ENCODE measurements at regions not wholly inside any gene's neighbourhood (a gene's known extent, or its start where the extent isn't known, plus 50 kb on each side); places are given as distances from the start of the nearest gene placed in this dataset.

DNA sequence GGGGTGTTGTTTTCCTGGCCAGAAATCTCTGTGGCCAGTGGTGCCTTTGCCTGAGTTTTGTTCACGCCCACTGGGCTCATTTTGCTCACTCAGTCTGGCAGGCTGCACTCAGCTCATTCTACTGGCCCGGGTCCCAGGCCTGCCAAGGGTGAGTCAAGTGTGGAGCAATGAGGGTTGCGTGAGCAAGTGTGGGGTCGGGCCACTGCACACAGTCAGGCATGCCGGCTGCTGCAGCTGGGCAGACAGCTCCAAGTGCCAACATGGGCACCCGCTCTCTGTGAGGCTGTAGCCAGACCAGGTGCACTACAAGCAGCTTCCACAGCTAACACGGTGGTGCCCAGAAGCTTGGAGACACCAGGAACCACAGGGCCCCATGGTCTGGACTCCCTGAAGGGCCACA, 801.1 kb upstream of the RAB6C start:
- H3K4me1 ChIP-seq = peaks cover 3 to 10% of the 10 kb centered on the region in 2 donors
- no peaks in the 10 kb centered on the region for H3K27me3 ChIP-seq
- 16 to 26% methylated on average over 2 to 7 of the region's 7 CpGs for WGBS, 2 donors

DNA sequence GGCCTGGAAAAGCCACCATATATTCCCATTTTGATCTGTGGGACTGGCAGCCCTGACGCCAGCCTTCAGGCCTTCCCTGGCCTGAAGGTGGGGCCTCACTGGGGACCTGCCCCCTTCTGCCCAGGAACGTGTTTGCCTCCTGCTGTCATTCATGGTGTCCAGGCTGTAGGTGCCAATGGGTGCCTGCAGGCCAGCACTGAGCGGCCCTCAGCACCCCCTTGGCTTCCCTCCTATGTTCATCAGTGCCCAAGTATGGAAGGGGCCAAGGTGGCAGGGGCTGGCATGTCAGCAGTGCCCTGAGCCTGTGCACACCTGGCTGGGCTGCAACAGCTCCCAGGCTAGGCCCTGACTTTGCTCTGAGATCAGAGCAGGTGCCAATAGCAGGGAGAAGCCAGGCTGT, 800.3 kb upstream of the RAB6C start:
- intact Hi-C loops (cut with DNase I) = no loop called here
- Histone ChIP-seq H3K27me3 (no peaks in the 10 kb centered on the region), H3K36me3 (no peaks in the 10 kb centered on the region), H3K9me3 (no peaks in the 10 kb centered on the region), H3K27ac (no peak overlapping the region), H3K4me3 (replicated peaks in 1 of 3) (no peak overlapping the region), H3K4me1 (peaks cover 3 to 10% of the 10 kb centered on the region in 2 donors)
- WGBS, 2 donors = 80 to 100% methylated on average over 1 to 2 of the region's 3 CpGs
- DNase-seq = no peak
- no peak for TF ChIP-seq POLR2A (IDR thresholded peaks at IDR 0.05)
- TF ChIP-seq, protein P1, sequence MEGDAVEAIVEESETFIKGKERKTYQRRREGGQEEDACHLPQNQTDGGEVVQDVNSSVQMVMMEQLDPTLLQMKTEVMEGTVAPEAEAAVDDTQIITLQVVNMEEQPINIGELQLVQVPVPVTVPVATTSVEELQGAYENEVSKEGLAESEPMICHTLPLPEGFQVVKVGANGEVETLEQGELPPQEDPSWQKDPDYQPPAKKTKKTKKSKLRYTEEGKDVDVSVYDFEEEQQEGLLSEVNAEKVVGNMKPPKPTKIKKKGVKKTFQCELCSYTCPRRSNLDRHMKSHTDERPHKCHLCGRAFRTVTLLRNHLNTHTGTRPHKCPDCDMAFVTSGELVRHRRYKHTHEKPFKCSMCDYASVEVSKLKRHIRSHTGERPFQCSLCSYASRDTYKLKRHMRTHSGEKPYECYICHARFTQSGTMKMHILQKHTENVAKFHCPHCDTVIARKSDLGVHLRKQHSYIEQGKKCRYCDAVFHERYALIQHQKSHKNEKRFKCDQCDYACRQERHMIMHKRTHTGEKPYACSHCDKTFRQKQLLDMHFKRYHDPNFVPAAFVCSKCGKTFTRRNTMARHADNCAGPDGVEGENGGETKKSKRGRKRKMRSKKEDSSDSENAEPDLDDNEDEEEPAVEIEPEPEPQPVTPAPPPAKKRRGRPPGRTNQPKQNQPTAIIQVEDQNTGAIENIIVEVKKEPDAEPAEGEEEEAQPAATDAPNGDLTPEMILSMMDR (IDR thresholded peaks at IDR 0.05) = no peak

More for the DNA sequence above, 801.1 kb upstream of the RAB6C start:
- no peaks in the 10 kb centered on the region for H3K36me3 ChIP-seq
- intact Hi-C loops (cut with DNase I) = no loop called here
- no peak overlapping the region for H3K4me3 ChIP-seq (replicated peaks in 1 of 3)
- H3K9me3 ChIP-seq = no peaks in the 10 kb centered on the region
- DNase-seq = peak; percentile 96
- H3K27ac ChIP-seq = peak overlapping the region in 1 of 3 donors; percentile 57
- TF ChIP-seq POLR2A (IDR thresholded peaks at IDR 0.05) = no peak
- TF ChIP-seq, protein P1 (IDR thresholded peaks at IDR 0.05) = no peak

DNA sequence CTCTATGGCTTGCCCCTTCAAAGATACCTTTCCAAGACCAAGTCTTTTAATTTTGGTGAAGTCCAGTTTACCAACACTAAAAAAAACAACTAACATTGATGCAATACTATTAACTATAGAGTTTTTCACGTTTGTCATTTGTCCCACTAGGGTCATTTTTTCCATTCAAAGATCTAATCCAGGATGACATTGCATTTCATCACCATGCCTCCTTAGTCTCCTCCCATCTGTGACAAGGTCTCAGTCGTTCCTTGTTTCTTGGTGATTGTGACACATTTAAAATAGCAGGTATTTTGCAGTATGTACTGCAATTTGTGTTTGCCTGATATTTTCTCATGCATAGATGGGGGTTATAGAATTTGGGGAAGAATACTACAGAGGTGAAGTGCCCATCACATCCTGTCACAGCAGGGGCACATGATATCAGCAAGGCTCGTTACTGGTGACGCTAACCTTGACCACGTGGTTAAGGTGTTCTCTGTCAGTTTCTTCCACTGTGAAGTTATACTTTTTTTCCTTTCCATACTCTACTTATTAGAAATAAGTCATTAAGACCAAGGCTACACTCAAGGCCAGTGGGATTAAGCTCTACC, 799.2 kb upstream of the RAB6C start:
- TF ChIP-seq, protein P1 (IDR thresholded peaks at IDR 0.05) = no peak
- no peak for TF ChIP-seq POLR2A (IDR thresholded peaks at IDR 0.05)
- no peak for DNase-seq
- Histone ChIP-seq H3K4me3 (replicated peaks in 1 of 3) (no peak overlapping the region), H3K27ac (no peak overlapping the region), H3K4me1 (peaks cover 3 to 10% of the 10 kb centered on the region in 2 donors), H3K27me3 (no peaks in the 10 kb centered on the region), H3K36me3 (no peaks in the 10 kb centered on the region), H3K9me3 (no peaks in the 10 kb centered on the region)
- 81 to 82% methylated on average over 5 of the region's 5 CpGs for WGBS, 2 donors
- intact Hi-C loops (cut with DNase I) = no loop called here

DNA sequence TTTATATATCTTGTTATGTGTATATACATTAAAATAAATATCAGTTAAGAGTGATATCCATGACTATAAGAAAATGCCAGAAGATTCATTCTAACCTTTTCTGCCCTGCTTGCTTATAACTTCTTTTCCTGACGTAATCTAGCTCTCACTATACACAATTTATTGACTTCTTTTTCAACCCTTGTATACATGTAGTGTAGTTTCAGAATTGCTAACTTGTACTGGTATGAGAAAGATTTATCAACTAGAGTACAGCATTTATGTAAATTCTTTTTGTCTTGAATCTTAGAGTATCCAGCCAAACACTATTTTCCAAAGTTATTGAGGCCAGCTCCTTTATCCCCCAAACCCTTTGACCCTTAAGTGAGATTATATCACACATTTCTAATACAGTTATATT, 798.0 kb upstream of the RAB6C start:
- Histone ChIP-seq H3K4me1 (peaks cover 3 to 10% of the 10 kb centered on the region in 2 donors), H3K4me3 (replicated peaks in 1 of 3) (no peak overlapping the region), H3K27me3 (no peaks in the 10 kb centered on the region), H3K9me3 (no peaks in the 10 kb centered on the region), H3K36me3 (no peaks in the 10 kb centered on the region), H3K27ac (no peak overlapping the region)
- intact Hi-C loops (cut with DNase I) = no loop called here
- DNase-seq = no peak
- TF ChIP-seq POLR2A (IDR thresholded peaks at IDR 0.05) = no peak
- TF ChIP-seq, protein P1 (IDR thresholded peaks at IDR 0.05) = no peak
- WGBS, 2 donors = 87 to 89% methylated on average over 1 of the region's 1 CpG

DNA sequence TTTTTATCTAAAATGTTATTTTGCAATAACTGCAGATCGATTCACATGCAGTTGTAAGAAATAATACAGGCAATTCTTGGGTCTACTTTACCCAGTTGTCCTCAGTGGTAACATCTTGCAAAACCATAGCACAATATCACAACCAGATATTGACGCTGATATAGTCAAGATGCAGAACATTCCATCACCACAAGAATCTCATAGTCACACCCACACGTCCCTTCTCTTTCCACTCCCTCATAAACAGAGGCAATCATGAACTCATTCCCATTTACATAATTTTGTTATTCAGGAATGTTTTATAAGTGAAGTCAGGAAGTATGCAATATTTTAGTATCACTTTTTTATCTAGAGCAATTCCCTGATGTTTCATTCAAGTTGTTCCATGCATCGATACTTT, 797.5 kb upstream of the RAB6C start:
- whole genome bisulfite sequencing, 2 donors = 84 to 90% methylated on average over 4 of the region's 4 CpGs

More for the DNA sequence above, 797.5 kb upstream of the RAB6C start:
- Histone ChIP-seq H3K27ac (no peak overlapping the region), H3K9me3 (no peaks in the 10 kb centered on the region), H3K4me1 (peaks cover 3 to 10% of the 10 kb centered on the region in 2 donors), H3K4me3 (replicated peaks in 1 of 3) (no peak overlapping the region), H3K27me3 (no peaks in the 10 kb centered on the region), H3K36me3 (no peaks in the 10 kb centered on the region)
- intact Hi-C loops (cut with DNase I) = no loop called here
- DNase-seq = no peak
- TF ChIP-seq POLR2A (IDR thresholded peaks at IDR 0.05) = no peak
- TF ChIP-seq, protein P1 (IDR thresholded peaks at IDR 0.05) = no peak

Data from thyroid gland (tissue), 4 donors.